Trophoblast cell (in vitro differentiated cells and primary cell): ENCODE measurements at regions not wholly inside any gene's neighbourhood (a gene's known extent, or its start where the extent isn't known, plus 50 kb on each side); places are given as distances from the start of the nearest gene placed in this dataset.

Source experiments
- DNase-seq, 2 donors: peaks; one replicate each; pipeline ENCODE4 v3.0.0-alpha.2; 2016
- H2AFZ ChIP-seq: 2 replicates; pipeline ENCODE4 v1.6.1; 2013; ENCODE audit warnings: low read length, moderate library complexity, mild to moderate bottlenecking; ENCODE audit not compliant: insufficient read depth, poor library complexity
- H2AK5ac ChIP-seq: 2 replicates; pipeline ENCODE4 v1.6.1; 2013; ENCODE audit warnings: mild to moderate bottlenecking, low read length
- H2BK120ac ChIP-seq: 2 replicates; pipeline ENCODE4 v1.6.1; 2013; ENCODE audit warnings: low read length, mild to moderate bottlenecking, moderate library complexity; ENCODE audit not compliant: insufficient read depth, poor library complexity
- H2BK12ac ChIP-seq: 2 replicates; pipeline ENCODE4 v1.6.1; 2013; ENCODE audit warnings: mild to moderate bottlenecking, low read length, moderate library complexity
- H2BK5ac ChIP-seq: 2 replicates; pipeline ENCODE4 v1.6.1; 2013; ENCODE audit warnings: low read length, low read depth, moderate library complexity, mild to moderate bottlenecking; ENCODE audit not compliant: poor library complexity
- H3K14ac ChIP-seq: 2 replicates; pipeline ENCODE4 v1.6.1; 2013; ENCODE audit warnings: mild to moderate bottlenecking, low read length
- H3K18ac ChIP-seq: 2 replicates; pipeline ENCODE4 v1.6.1; 2013; ENCODE audit warnings: mild to moderate bottlenecking, low read length
- H3K23ac ChIP-seq: 2 replicates; pipeline ENCODE4 v1.6.1; 2013; ENCODE audit warnings: low read length
- H3K27ac ChIP-seq: 2 replicates; pipeline ENCODE4 v1.5.1; 2013; ENCODE audit warnings: low read depth, mild to moderate bottlenecking, inconsistent platforms, low read length, moderate library complexity
- H3K27me3 ChIP-seq: 2 replicates; pipeline ENCODE4 v1.6.1; 2013; ENCODE audit warnings: inconsistent platforms, mild to moderate bottlenecking, low read length, moderate library complexity; ENCODE audit not compliant: insufficient read depth
- H3K36me3 ChIP-seq, 2 experiments: 1 replicate in 1 of 2; 2 replicates in 1 of 2; pipeline ENCODE4 v1.6.1; 2013; ENCODE audit warnings: low read length in 2 of 2, mild to moderate bottlenecking in 2 of 2, moderate library complexity in 1 of 2; ENCODE audit not compliant: insufficient read depth in 2 of 2, control insufficient read depth in 1 of 2
- H3K4ac ChIP-seq: 2 replicates; pipeline ENCODE4 v1.6.1; 2013; ENCODE audit warnings: low read depth, mild to moderate bottlenecking, low read length, moderate library complexity
- H3K4me1 ChIP-seq, 2 experiments: 1 replicate in 1 of 2; 2 replicates in 1 of 2; pipeline ENCODE4 v1.6.1; 2013; ENCODE audit warnings: low read length in 2 of 2, mild to moderate bottlenecking in 2 of 2, moderate library complexity in 1 of 2; ENCODE audit not compliant: insufficient read depth in 2 of 2, control insufficient read depth in 1 of 2
- H3K4me2 ChIP-seq: 2 replicates; pipeline ENCODE4 v1.6.1; 2013; ENCODE audit warnings: inconsistent platforms, mild to moderate bottlenecking, low read length, moderate library complexity
- H3K4me3 ChIP-seq: 2 replicates; pipeline ENCODE4 v1.5.1; 2013; ENCODE audit warnings: mild to moderate bottlenecking, low read depth, low read length, inconsistent platforms
- H3K79me1 ChIP-seq: one replicate; pipeline ENCODE4 v1.6.1; 2013; ENCODE audit warnings: low read length
- H3K79me2 ChIP-seq: 2 replicates; pipeline ENCODE4 v1.6.1; 2013; ENCODE audit warnings: low read length, mild to moderate bottlenecking; ENCODE audit not compliant: control insufficient read depth, insufficient read depth, poor library complexity
- H3K9ac ChIP-seq: 2 replicates; pipeline ENCODE4 v1.6.1; 2013; ENCODE audit warnings: mild to moderate bottlenecking, low read length
- H3K9me3 ChIP-seq: 2 replicates; pipeline ENCODE4 v1.6.1; 2013; ENCODE audit warnings: low read depth, mild to moderate bottlenecking, control low read depth, inconsistent platforms, low read length; ENCODE audit not compliant: insufficient read depth
- H4K12ac ChIP-seq: 2 replicates; pipeline ENCODE4 v1.6.1; 2013; ENCODE audit warnings: low read depth, mild to moderate bottlenecking, low read length, moderate library complexity
- H4K8ac ChIP-seq: 2 replicates; pipeline ENCODE4 v1.6.1; 2013; ENCODE audit warnings: low read depth, mild to moderate bottlenecking, low read length, moderate library complexity
- H4K91ac ChIP-seq: one replicate; pipeline ENCODE4 v1.6.1; 2013; ENCODE audit warnings: low read depth, mild to moderate bottlenecking, low read length, moderate library complexity
- WGBS: extraction: QIAGEN DNeasy Blood & Tissue Kit; methylation state at CpG from one replicate; pipeline ENCODE4 v1.1.7; 2013; ENCODE audit warnings: missing lambda C conversion rate; ENCODE audit not compliant: insufficient read length, insufficient coverage; ENCODE audit errors: extremely low coverage; 5-methylcytosine and 5-hydroxymethylcytosine counted together

GRCh38 chr4:31034550-31034949, 314.4 kb downstream of the PCDH7 start:
- no peak overlapping the region for H3K9ac ChIP-seq
- H2BK120ac ChIP-seq = no peak overlapping the region
- H4K91ac ChIP-seq = no peak overlapping the region
- H3K4me2 ChIP-seq = no peak overlapping the region
- no peaks in the 10 kb centered on the region for H3K36me3 ChIP-seq
- H4K8ac ChIP-seq = no peak overlapping the region
- H3K79me2 ChIP-seq = no peaks in the 10 kb centered on the region
- WGBS = no CpG with 5 or more reads among the region's 3 CpGs
- H2BK5ac ChIP-seq = no peak overlapping the region
- no peak for DNase-seq
- no peak overlapping the region for H3K4ac ChIP-seq
- H3K9me3 ChIP-seq = peaks cover 2% of the 10 kb centered on the region
- H2BK12ac ChIP-seq = no peak overlapping the region
- no peak overlapping the region for H2AK5ac ChIP-seq
- no peak overlapping the region for H4K12ac ChIP-seq
- peaks cover 0 to 1% of the 10 kb centered on the region in 2 experiments for H3K4me1 ChIP-seq
- no peak overlapping the region for H3K27ac ChIP-seq
- H3K4me3 ChIP-seq = no peak overlapping the region
- H3K79me1 ChIP-seq = no peaks in the 10 kb centered on the region
- no peaks in the 10 kb centered on the region for H3K27me3 ChIP-seq
- no peak overlapping the region for H3K18ac ChIP-seq
- no peak overlapping the region for H3K23ac ChIP-seq
- no peak overlapping the region for H2AFZ ChIP-seq
- H3K14ac ChIP-seq = no peak overlapping the region

GRCh38 chr4:31035761-31036160, 315.6 kb downstream of the PCDH7 start:
- Histone ChIP-seq H3K27ac (no peak overlapping the region), H3K4me3 (no peak overlapping the region), H3K14ac (no peak overlapping the region), H4K91ac (no peak overlapping the region), H3K9ac (no peak overlapping the region), H2BK120ac (no peak overlapping the region), H2AK5ac (no peak overlapping the region), H3K18ac (no peak overlapping the region), H2AFZ (no peak overlapping the region), H3K79me2 (no peaks in the 10 kb centered on the region), H4K12ac (no peak overlapping the region), H3K79me1 (no peaks in the 10 kb centered on the region), H2BK5ac (no peak overlapping the region), H3K23ac (no peak overlapping the region), H4K8ac (no peak overlapping the region), H2BK12ac (no peak overlapping the region), H3K36me3 (no peaks in the 10 kb centered on the region), H3K4me2 (no peak overlapping the region), H3K9me3 (peaks cover 2% of the 10 kb centered on the region), H3K27me3 (no peaks in the 10 kb centered on the region), H3K4me1 (no peaks in the 10 kb centered on the region), H3K4ac (no peak overlapping the region)
- DNase-seq = no peak
- WGBS = no CpG with 5 or more reads among the region's 1 CpG

- Histone ChIP-seq H3K9me3 (peaks cover 2% of the 10 kb centered on the region), H4K8ac (no peak overlapping the region), H2AK5ac (no peak overlapping the region), H4K12ac (no peak overlapping the region), H4K91ac (no peak overlapping the region), H3K27me3 (no peaks in the 10 kb centered on the region), H3K4ac (no peak overlapping the region), H3K14ac (no peak overlapping the region), H2BK5ac (no peak overlapping the region), H3K79me1 (no peaks in the 10 kb centered on the region), H3K36me3 (no peaks in the 10 kb centered on the region), H3K79me2 (no peaks in the 10 kb centered on the region), H2AFZ (no peak overlapping the region), H3K4me2 (no peak overlapping the region), H2BK12ac (no peak overlapping the region), H3K4me1 (no peaks in the 10 kb centered on the region), H3K18ac (no peak overlapping the region), H3K27ac (no peak overlapping the region), H3K23ac (no peak overlapping the region), H3K9ac (no peak overlapping the region), H2BK120ac (no peak overlapping the region), H3K4me3 (no peak overlapping the region)
- DNase-seq = no peak
Observed at GRCh38 chr4:31037703-31038102, 317.5 kb downstream of the PCDH7 start.

- Histone ChIP-seq H3K4me2 (no peak overlapping the region), H2BK5ac (no peak overlapping the region), H3K27me3 (no peaks in the 10 kb centered on the region), H3K4ac (no peak overlapping the region), H4K8ac (no peak overlapping the region), H3K4me3 (no peak overlapping the region), H3K4me1 (no peaks in the 10 kb centered on the region), H4K91ac (no peak overlapping the region), H2BK120ac (no peak overlapping the region), H3K9me3 (peaks cover 2% of the 10 kb centered on the region), H2AK5ac (no peak overlapping the region), H3K79me1 (no peaks in the 10 kb centered on the region), H2BK12ac (no peak overlapping the region), H3K79me2 (no peaks in the 10 kb centered on the region), H3K14ac (no peak overlapping the region), H3K23ac (no peak overlapping the region), H3K18ac (no peak overlapping the region), H3K36me3 (no peaks in the 10 kb centered on the region), H3K27ac (no peak overlapping the region), H2AFZ (no peak overlapping the region), H3K9ac (no peak overlapping the region), H4K12ac (no peak overlapping the region)
- DNase-seq = no peak
- WGBS = no CpG with 5 or more reads among the region's 3 CpGs
Observed at GRCh38 chr4:31039382-31039781, 319.2 kb downstream of the PCDH7 start.
